22Rv1 (cell line): ENCODE measurements at regions not wholly inside any gene's neighbourhood (a gene's known extent, or its start where the extent isn't known, plus 50 kb on each side); places are given as distances from the start of the nearest gene placed in this dataset.

ENCODE experiments used
- H3K27ac ChIP-seq: fragments of 450-650 bp; 2 replicates; pipeline ENCODE4 v1.5.1; 2017
- ZFX ChIP-seq: fragments of 450-650 bp; IDR thresholded peaks from 2 replicates; pipeline ENCODE4 v1.6.1; 2017; ENCODE audit warnings: antibody characterized with exemption, borderline replicate concordance
- TF ChIP-seq, protein P1 (sequence below): fragments of 450-650 bp; IDR thresholded peaks from 2 replicates; pipeline ENCODE4 v1.5.1; 2017; ENCODE audit warnings: mild to moderate bottlenecking

DNA sequence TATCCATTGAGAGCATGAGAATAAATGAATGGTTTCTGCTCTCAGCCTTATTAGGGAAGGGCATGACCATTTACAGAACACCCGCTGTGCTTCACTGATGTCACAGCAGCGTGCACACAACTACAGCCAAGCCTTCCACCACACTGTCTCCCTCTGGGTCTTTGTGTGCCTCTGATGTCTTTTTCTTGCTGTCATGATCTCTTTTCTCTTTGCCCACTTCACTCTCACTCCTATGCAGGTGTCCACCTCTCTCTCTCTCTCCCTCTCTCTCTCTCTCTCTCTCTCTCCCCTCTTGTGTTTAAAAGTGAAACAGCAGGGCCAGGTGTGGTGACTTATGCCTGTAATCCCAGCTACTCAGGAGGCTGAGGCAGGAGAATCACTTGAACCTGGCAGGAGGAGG lies 232.5 kb upstream of the JUN start:
- H3K27ac ChIP-seq, result no peak overlapping the region
- TF ChIP-seq, protein P1, sequence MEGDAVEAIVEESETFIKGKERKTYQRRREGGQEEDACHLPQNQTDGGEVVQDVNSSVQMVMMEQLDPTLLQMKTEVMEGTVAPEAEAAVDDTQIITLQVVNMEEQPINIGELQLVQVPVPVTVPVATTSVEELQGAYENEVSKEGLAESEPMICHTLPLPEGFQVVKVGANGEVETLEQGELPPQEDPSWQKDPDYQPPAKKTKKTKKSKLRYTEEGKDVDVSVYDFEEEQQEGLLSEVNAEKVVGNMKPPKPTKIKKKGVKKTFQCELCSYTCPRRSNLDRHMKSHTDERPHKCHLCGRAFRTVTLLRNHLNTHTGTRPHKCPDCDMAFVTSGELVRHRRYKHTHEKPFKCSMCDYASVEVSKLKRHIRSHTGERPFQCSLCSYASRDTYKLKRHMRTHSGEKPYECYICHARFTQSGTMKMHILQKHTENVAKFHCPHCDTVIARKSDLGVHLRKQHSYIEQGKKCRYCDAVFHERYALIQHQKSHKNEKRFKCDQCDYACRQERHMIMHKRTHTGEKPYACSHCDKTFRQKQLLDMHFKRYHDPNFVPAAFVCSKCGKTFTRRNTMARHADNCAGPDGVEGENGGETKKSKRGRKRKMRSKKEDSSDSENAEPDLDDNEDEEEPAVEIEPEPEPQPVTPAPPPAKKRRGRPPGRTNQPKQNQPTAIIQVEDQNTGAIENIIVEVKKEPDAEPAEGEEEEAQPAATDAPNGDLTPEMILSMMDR, result no peak
- no peak for TF ChIP-seq ZFX

DNA sequence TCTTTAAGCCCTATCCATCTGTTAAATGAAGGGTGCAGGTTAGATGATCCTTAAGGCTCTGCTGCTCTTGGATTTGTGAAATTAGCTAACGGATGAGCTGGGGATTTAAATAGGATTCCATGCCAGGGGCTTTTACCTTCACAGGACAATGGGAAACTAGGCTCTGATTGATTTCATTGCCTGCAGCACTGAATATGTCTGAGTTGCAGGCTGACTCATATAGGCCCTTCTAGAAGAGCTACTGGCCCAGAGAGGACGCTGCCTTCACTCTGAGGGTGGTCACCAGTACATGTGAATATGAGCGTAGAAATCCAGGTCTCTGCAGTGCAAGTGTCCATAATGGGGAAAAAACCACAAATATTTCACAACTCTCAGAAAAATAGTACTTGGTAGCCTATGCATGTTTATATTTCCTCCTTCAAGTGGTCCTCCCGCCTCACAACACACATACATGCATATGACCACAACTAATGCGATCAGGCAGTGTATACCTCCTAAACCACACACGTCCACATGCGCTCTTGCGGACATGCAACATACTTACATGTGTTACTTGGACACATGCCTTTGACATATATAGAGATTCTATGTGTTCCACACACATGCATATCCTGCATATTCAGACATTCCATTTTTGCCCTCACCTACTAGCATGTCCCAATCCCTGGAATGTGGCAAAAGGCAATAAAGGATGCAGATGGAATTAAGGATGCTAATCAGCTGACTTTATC lies 233.8 kb upstream of the JUN start:
- TF ChIP-seq, protein P1, result no peak
- TF ChIP-seq ZFX, result no peak
- no peak overlapping the region for H3K27ac ChIP-seq

DNA sequence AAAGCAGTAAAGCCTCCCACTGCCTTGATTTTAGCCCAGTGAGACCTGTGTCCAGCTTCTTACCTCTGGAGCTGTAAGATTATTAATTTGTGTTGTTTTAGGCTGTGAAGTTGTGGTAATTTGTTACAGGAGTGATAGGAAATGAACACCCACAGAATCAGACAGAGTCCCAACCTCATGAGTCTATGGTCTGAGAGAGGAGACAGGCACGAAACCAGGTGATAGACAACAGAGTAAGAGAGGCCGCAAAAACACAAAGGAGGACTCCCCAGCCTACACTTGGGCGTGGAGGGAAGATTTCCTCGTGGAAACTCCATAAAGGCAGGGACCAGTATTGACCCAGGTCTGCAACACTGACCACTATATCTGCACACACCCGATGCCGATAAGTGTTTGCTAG lies 234.6 kb upstream of the JUN start:
- no peak overlapping the region for H3K27ac ChIP-seq
- TF ChIP-seq ZFX, result no peak
- TF ChIP-seq, protein P1, result no peak

DNA sequence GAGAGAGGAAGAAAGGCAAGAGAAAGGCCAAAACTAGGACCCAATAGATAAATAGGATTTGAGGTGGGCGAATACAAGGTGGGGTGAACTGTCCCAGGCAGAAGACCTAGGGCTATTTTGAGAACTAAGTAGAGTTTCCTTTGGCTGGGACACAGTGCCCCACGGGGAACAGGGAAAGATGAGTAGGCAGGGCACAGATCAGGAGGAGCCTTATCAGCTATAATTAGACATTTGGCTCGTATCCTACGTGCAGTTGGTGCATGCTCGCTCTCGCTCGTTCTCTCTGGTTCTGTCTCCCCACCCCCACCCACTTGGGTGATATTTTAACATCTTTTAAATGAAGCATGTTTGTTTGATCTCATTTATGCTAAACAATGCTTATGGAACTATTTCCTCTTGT lies 235.0 kb upstream of the JUN start:
- TF ChIP-seq, protein P1, result no peak
- TF ChIP-seq ZFX, result no peak
- H3K27ac ChIP-seq, result no peak overlapping the region

DNA sequence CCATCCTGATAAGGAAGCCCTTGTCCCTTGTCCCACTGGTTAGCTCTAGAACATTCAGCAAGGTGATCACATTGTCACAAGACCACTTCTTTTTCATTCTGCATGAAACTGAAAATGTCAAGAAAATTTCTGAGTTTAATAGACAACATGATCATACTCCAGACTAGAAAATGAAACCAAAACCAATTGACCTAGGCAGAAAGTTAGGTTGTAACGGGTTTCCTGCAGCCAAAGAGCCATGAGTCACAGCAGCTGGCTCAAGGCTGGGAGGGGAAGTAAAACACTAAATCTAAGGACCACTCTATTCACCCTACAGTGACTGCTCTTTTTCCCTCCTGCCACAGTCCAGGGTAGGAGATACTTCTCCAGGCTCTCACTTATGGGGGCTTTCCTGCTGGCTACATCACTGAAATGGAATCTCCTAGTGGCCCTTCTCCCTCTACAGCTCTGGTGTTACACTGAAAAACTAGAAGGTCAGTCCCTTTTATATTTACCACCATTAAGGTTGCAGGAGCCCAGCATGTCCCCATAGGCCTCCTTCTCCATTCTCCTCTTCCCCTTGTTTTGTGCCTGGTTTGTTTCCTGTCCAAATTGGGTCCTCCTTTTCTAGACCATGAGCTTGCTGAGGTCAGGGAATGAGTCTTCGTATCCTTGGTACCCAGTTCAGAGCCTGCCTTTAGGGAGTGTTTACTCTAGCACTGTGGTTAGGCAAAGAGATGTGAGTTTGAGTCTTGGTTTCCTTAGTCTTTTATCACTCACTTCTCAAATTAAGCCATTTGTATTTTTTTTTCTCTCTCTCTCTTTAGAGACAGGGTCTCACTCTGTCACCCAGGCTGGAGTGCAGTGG lies 236.5 kb upstream of the JUN start:
- no peak overlapping the region for H3K27ac ChIP-seq
- no peak for TF ChIP-seq ZFX
- TF ChIP-seq, protein P1, result no peak

DNA sequence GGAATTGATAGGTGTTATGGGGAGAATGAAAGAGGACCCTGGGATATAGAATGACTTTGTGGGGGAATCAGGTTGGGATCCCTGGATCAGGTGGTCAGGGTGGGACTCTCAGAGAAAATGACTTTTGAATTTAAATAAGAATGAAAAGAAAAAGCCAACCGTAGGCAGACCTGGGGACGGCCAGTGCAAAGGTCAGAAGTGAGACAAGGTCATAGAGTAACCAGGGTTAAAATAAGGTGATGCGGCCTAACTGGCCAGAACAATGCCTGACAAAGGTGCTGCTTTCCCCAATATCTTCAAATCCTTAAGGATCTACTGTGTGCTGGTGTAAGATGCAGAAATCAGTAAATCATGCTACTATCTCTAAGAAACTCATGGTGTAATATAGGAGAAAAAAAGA lies 238.4 kb upstream of the JUN start:
- H3K27ac ChIP-seq, result no peak overlapping the region

DNA sequence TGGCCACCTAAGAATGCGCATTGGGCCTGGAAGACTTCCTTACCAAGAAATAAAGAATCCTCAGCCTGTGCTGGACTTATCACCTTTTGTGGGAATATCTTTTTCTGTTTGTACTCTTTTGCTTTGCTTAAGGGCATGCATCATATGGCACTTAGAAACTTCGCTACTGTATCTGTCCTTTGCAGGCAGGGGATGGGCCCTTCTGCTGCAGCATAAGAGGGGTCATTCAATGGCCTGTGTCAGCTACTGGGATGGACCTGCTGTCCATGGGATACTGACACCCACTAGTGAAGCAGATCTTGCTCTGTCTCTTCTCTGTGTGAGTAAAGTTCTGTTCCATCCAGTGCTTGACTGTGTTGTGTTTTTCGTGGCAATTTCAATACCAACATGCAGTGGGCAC lies 239.0 kb upstream of the JUN start:
- H3K27ac ChIP-seq, result no peak overlapping the region
- no peak for TF ChIP-seq ZFX
- TF ChIP-seq, protein P1, result no peak

More for the DNA sequence above, 238.4 kb upstream of the JUN start:
- no peak for TF ChIP-seq ZFX
- TF ChIP-seq, protein P1, result no peak
